Sigmoid colon (tissue), 6 donors: ENCODE measurements at regions not wholly inside any gene's neighbourhood (a gene's known extent, or its start where the extent isn't known, plus 50 kb on each side); places are given as distances from the start of the nearest gene placed in this dataset.

ENCODE experiments used
- DNase-seq: peaks from one replicate; pipeline ENCODE4 v3.0.0-alpha.2; 2019
- H3K27ac ChIP-seq, 4 donors: fragments of 200-600 bp; sonication (generic); one replicate each; pipeline ENCODE4 v1.5.1; 2016 to 2019; ENCODE audit warnings: mild to moderate bottlenecking in 1 of 4
- H3K27me3 ChIP-seq, 3 donors: fragments of 200-600 bp; sonication (generic); one replicate each; pipeline ENCODE4 v1.5.1; 2019; ENCODE audit warnings: mild to moderate bottlenecking in 1 of 3
- H3K36me3 ChIP-seq, 4 donors: fragments of 200-600 bp; sonication (generic); one replicate each; pipeline ENCODE4 v1.5.1; 2016 to 2019
- H3K4me1 ChIP-seq, 4 donors: fragments of 200-600 bp; sonication (generic); one replicate each; pipeline ENCODE4 v1.5.1; 2017 to 2019
- H3K4me3 ChIP-seq, 4 donors: fragments of 200-600 bp; sonication (generic); one replicate each; pipeline ENCODE4 v1.5.1; 2017 to 2019; ENCODE audit warnings: mild to moderate bottlenecking in 2 of 4, moderate library complexity in 1 of 4
- H3K9me3 ChIP-seq, 4 donors: fragments of 200-600 bp in 3 of 4; sonication (generic) in 3 of 4; one replicate each; pipeline versions ENCODE4 v1.5.1 to v1.6.1; 2013 to 2019
- EP300 ChIP-seq, 4 donors: sonication (generic); formaldehyde crosslinking; IDR thresholded peaks; one replicate each; pipeline ENCODE4 v1.6.1; 2017; ENCODE audit warnings: antibody characterized with exemption in 4 of 4
- POLR2A ChIP-seq, 2 donors: fragments of 450-650 bp; IDR thresholded peaks; one replicate each; pipeline ENCODE4 v1.6.1; 2016; ENCODE audit warnings: antibody characterized with exemption in 2 of 2, mild to moderate bottlenecking in 2 of 2, moderate library complexity in 2 of 2
- POLR2AphosphoS5 ChIP-seq, 4 donors: sonication (generic); formaldehyde crosslinking; IDR thresholded peaks; one replicate each; pipeline ENCODE4 v1.6.1; 2017; ENCODE audit warnings: antibody characterized with exemption in 4 of 4
- WGBS, 2 donors: extraction: QIAGEN DNeasy Blood & Tissue Kit; methylation state at CpG; one replicate each; pipeline ENCODE4 v1.1.7; 2013; 5-methylcytosine and 5-hydroxymethylcytosine counted together
- intact Hi-C: fragments of 100-400 bp; cut with DNase I; formaldehyde crosslinking; loops from one replicate; pipeline ENCODE4 v1.15.1; 2023
- TF ChIP-seq, protein P1 (sequence below), 4 experiments: fragments of 450-650 bp in 3 of 4; fragments of 200-600 bp in 1 of 4; IDR thresholded peaks; one replicate each; pipeline ENCODE4 v1.5.1; 2016 to 2019; ENCODE audit warnings: antibody characterized with exemption in 4 of 4, mild to moderate bottlenecking in 3 of 4, moderate library complexity in 2 of 4
- donor health status: healthy with polysubstance abuse.
- donor health status: healthy.

DNA sequence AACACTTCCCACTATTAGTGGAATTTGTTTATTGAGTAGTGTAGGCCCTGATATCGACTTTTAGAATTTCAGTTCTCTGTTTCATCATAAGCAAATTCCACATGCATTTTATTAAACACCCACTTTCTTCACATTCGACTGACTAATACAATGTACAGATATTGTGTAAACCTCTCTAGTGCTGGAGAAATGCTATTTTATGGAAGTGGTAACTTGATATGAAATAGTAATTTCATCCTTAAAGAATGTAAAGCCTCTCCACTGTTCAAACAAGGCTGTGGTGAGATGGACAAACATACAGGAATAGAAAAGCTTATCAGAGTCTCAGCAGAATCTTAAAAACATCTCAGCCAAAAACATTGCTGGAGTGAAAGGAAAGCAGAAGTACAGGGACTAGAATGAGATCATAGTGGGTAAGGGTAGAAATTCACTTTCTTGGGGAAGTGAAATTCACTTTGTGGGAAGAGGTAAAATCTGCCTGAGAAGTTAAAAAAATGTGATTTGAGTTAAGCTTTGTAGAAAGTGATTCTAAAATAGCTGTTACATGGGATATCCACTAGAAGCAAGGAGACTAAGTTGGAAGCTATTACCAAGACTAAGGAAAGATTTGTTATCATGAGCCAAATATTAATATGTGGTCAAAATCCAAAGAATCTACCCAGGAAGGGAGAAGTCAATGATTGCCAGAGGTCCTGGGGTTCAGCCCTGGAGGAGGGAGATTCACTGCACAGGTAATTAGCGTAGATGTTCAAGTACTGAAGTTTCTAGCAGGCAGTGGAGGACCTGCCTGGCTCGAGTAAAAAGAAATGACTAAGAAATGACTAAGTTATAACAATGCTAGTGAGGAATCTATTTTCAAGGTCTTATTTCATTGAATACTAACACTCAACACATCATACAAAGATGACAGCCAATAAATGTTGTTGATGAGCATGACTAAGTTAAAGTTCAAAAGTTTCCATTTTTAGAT lies 398.3 kb upstream of the FAM47C start:
- DNase-seq = no peak
- no peaks in the 10 kb centered on the region for H3K4me1 ChIP-seq
- no peak overlapping the region for H3K4me3 ChIP-seq
- TF ChIP-seq POLR2AphosphoS5 (IDR thresholded peaks at IDR 0.05) (no peak), EP300 (IDR thresholded peaks at IDR 0.05) (no peak), POLR2A (IDR thresholded peaks at IDR 0.05) (no peak)
- TF ChIP-seq, protein P1, sequence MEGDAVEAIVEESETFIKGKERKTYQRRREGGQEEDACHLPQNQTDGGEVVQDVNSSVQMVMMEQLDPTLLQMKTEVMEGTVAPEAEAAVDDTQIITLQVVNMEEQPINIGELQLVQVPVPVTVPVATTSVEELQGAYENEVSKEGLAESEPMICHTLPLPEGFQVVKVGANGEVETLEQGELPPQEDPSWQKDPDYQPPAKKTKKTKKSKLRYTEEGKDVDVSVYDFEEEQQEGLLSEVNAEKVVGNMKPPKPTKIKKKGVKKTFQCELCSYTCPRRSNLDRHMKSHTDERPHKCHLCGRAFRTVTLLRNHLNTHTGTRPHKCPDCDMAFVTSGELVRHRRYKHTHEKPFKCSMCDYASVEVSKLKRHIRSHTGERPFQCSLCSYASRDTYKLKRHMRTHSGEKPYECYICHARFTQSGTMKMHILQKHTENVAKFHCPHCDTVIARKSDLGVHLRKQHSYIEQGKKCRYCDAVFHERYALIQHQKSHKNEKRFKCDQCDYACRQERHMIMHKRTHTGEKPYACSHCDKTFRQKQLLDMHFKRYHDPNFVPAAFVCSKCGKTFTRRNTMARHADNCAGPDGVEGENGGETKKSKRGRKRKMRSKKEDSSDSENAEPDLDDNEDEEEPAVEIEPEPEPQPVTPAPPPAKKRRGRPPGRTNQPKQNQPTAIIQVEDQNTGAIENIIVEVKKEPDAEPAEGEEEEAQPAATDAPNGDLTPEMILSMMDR (IDR thresholded peaks at IDR 0.05) = no peak
- 58 to 75% methylated on average over 4 of the region's 4 CpGs for WGBS, 2 donors
- H3K27me3 ChIP-seq = no peaks in the 10 kb centered on the region
- intact Hi-C loops = no loop called here
- no peak overlapping the region for H3K27ac ChIP-seq
- H3K9me3 ChIP-seq = no peaks in the 10 kb centered on the region
- H3K36me3 ChIP-seq = no peaks in the 10 kb centered on the region

DNA sequence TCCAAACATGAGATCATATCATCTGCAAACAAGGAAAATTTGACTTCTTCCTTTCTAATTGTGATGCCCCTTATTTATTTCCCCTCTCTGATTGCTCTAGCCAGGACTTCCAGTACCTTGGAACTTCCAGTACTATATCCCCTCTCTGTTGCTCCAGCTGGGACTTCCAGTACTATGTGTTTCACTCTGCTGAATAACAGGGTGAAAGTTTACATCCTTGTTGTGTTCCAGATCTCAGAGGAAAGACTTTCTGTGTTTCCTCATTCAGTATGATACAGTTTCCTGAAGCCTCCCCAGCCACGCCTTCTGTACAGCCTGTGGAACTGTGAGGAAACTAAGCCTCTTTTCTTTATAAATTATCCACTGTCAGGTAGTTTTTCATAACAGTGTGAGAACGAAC lies 381.3 kb upstream of the FAM47C start:
- TF ChIP-seq POLR2AphosphoS5 (IDR thresholded peaks at IDR 0.05) = no peak
- Histone ChIP-seq H3K27ac (no peak overlapping the region), H3K4me1 (no peaks in the 10 kb centered on the region), H3K27me3 (no peaks in the 10 kb centered on the region), H3K36me3 (no peaks in the 10 kb centered on the region), H3K4me3 (no peak overlapping the region), H3K9me3 (no peaks in the 10 kb centered on the region)
- WGBS, 2 donors = 47 to 50% methylated on average over 2 of the region's 2 CpGs
- DNase-seq = no peak
- intact Hi-C loops = no loop called here

DNA sequence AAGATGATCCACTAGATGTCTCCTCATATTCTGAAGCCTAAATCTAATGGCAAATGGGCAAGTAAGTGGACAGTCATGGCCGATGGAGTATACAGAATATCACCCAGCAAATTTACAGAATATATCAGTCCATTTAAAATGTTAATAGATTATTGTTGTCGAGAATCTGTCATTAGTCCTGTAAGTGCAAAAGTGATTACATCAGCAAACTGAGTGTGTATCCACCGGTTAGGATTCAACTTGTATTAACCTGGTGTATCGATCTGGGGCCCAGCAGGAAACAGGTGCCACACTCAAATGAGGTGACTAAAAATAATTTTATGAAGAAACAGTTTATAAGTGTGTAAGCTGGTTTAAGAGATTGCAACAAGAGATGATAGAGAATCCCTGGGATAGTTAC lies 367.9 kb upstream of the FAM47C start:
- WGBS, 2 donors = 88 to 91% methylated on average over 4 of the region's 4 CpGs
- no peaks in the 10 kb centered on the region for H3K9me3 ChIP-seq

DNA sequence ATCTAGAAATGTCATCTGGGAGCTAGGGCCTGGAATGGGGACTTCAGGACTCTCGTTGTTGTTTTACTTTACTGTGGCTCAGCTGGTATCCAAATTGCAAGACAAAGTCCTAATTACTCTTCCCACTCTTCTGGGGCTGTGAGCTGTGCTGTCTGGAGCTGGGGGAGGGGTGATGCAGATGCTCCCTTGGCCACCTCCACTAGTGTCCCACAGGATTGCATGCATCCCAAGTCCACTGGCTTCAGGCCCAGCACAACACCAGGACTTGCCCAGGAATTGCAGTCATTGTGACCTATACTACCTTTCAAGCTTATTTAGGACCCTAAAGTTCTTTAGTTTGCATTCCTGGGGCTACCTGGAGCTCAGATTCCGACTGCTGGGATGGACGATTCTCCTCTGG lies 366.1 kb upstream of the FAM47C start:
- TF ChIP-seq POLR2A (IDR thresholded peaks at IDR 0.05) (no peak), EP300 (IDR thresholded peaks at IDR 0.05) (no peak)
- TF ChIP-seq, protein P1 (IDR thresholded peaks at IDR 0.05) = no peak
- Histone ChIP-seq H3K4me3 (no peak overlapping the region), H3K27me3 (no peaks in the 10 kb centered on the region), H3K36me3 (no peaks in the 10 kb centered on the region), H3K4me1 (no peaks in the 10 kb centered on the region), H3K27ac (no peak overlapping the region), H3K9me3 (no peaks in the 10 kb centered on the region)
- intact Hi-C loops = no loop called here
- WGBS, 2 donors = 61 to 67% methylated on average over 3 of the region's 3 CpGs
- no peak for DNase-seq

More for the DNA sequence above, 367.9 kb upstream of the FAM47C start:
- Histone ChIP-seq H3K36me3 (no peaks in the 10 kb centered on the region), H3K27ac (no peak overlapping the region), H3K27me3 (no peaks in the 10 kb centered on the region), H3K4me3 (no peak overlapping the region), H3K4me1 (no peaks in the 10 kb centered on the region)
- intact Hi-C loops = no loop called here
- TF ChIP-seq POLR2A (IDR thresholded peaks at IDR 0.05) = no peak
- TF ChIP-seq POLR2AphosphoS5 (IDR thresholded peaks at IDR 0.05) = no peak
- TF ChIP-seq, protein P1 (IDR thresholded peaks at IDR 0.05) = no peak
- no peak for DNase-seq

DNA sequence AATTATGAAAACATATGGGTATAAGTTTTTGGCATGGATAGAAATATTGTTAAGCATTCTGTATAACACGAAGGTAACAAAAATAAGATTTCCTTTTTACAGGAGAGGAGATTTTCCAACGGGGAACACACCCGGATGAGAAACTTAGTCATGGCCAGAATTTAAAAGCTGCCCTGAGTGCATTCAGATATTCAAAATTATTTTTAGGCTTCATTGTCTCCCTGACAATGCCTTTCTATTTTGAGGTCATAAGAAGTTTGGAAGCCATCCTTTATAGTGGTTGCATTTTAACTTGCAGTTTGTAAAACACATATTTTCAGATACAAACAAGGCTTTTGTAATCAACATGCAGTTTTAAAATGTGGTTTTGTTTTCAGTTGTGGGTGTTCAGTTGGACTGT lies 357.5 kb upstream of the FAM47C start:
- H3K27ac ChIP-seq = no peak overlapping the region
- H3K4me3 ChIP-seq = no peak overlapping the region
- DNase-seq = no peak
- no peaks in the 10 kb centered on the region for H3K9me3 ChIP-seq
- WGBS, 2 donors = 86% methylated on average over 3 of the region's 3 CpGs
- no peaks in the 10 kb centered on the region for H3K27me3 ChIP-seq
- intact Hi-C loops = no loop called here
- TF ChIP-seq POLR2AphosphoS5 (IDR thresholded peaks at IDR 0.05) = no peak
- TF ChIP-seq POLR2A (IDR thresholded peaks at IDR 0.05) = no peak
- TF ChIP-seq EP300 (IDR thresholded peaks at IDR 0.05) = no peak
- TF ChIP-seq, protein P1 (IDR thresholded peaks at IDR 0.05) = no peak
- no peaks in the 10 kb centered on the region for H3K36me3 ChIP-seq
- H3K4me1 ChIP-seq = no peaks in the 10 kb centered on the region
